CD14-positive monocyte (primary cell): ENCODE measurements at regions not wholly inside any gene's neighbourhood (a gene's known extent, or its start where the extent isn't known, plus 50 kb on each side); places are given as distances from the start of the nearest gene placed in this dataset.

ENCODE experiments used
- DNase-seq, 3 donors: peaks; one replicate each; pipeline ENCODE4 v3.0.0-alpha.2; 2011 to 2022
- H2AFZ ChIP-seq: 2 replicates; pipeline ENCODE4 v1.6.0; 2012; ENCODE audit warnings: mild to moderate bottlenecking, low read depth, low read length, inconsistent platforms; ENCODE audit not compliant: insufficient read depth, poor library complexity, severe bottlenecking
- H3K27ac ChIP-seq, 2 donors: 1 replicate in 1 of 2; 2 replicates in 1 of 2; pipeline ENCODE4 v1.5.1; 2012 to 2013; ENCODE audit warnings: low read length in 2 of 2, control low read depth in 1 of 2, inconsistent platforms in 1 of 2, low read depth in 1 of 2, mild to moderate bottlenecking in 1 of 2
- H3K27me3 ChIP-seq, 2 donors: one replicate each; pipeline versions ENCODE4 v1.6.0 to v1.6.1; 2011 to 2013; ENCODE audit warnings: low read length in 2 of 2; ENCODE audit not compliant: control insufficient read depth in 2 of 2, insufficient read depth in 2 of 2
- H3K36me3 ChIP-seq, 2 donors: replicated peaks in 1 of 2; 1 replicate in 1 of 2; 2 replicates in 1 of 2; pipeline versions ENCODE4 v1.5.1 to v1.6.1; 2012 to 2013; ENCODE audit warnings: low read length in 2 of 2, control low read depth in 1 of 2, inconsistent platforms in 1 of 2, mild to moderate bottlenecking in 1 of 2; ENCODE audit not compliant: insufficient read depth in 2 of 2, control insufficient read depth in 1 of 2
- H3K4me1 ChIP-seq, 2 donors: 1 replicate in 1 of 2; 2 replicates in 1 of 2; pipeline versions ENCODE4 v1.5.1 to v1.6.1; 2012 to 2013; ENCODE audit warnings: low read length in 2 of 2, control low read depth in 1 of 2, inconsistent platforms in 1 of 2, mild to moderate bottlenecking in 1 of 2, moderate library complexity in 1 of 2; ENCODE audit not compliant: insufficient read depth in 2 of 2, control insufficient read depth in 1 of 2
- H3K4me2 ChIP-seq: replicated peaks from 2 replicates; pipeline ENCODE3; 2012; ENCODE audit warnings: low read length, moderate library complexity, mild to moderate bottlenecking; ENCODE audit not compliant: poor library complexity, severe bottlenecking; ENCODE audit errors: extremely low read depth
- H3K4me3 ChIP-seq, 3 experiments: fragments of 200-600 bp in 1 of 3; sonication (generic) in 1 of 3; replicated peaks in 1 of 3; 1 replicate in 2 of 3; 2 replicates in 1 of 3; pipeline ENCODE4 v1.5.1; 2011 to 2013; ENCODE audit warnings: low read length in 3 of 3, mild to moderate bottlenecking in 3 of 3, control low read depth in 2 of 3, low read depth in 2 of 3, inconsistent platforms in 1 of 3, moderate library complexity in 1 of 3
- H3K79me2 ChIP-seq: 2 replicates; pipeline ENCODE4 v1.6.0; 2012; ENCODE audit warnings: mild to moderate bottlenecking, control low read depth, inconsistent platforms, low read length, moderate library complexity; ENCODE audit not compliant: insufficient read depth
- H3K9ac ChIP-seq: 2 replicates; pipeline ENCODE4 v1.6.0; 2017; ENCODE audit warnings: low read length, mild to moderate bottlenecking; ENCODE audit not compliant: insufficient read depth, poor library complexity, severe bottlenecking
- H3K9me3 ChIP-seq, 2 donors: replicated peaks in 1 of 2; 1 replicate in 1 of 2; 2 replicates in 1 of 2; pipeline versions ENCODE4 v1.5.1 to v1.6.1; 2012 to 2013; ENCODE audit warnings: low read length in 2 of 2, control low read depth in 1 of 2; ENCODE audit not compliant: control insufficient read depth in 1 of 2, insufficient read depth in 1 of 2
- H4K20me1 ChIP-seq: 2 replicates; pipeline ENCODE4 v1.6.0; 2012; ENCODE audit warnings: mild to moderate bottlenecking, low read length, control low read depth, moderate library complexity; ENCODE audit not compliant: insufficient read depth
- H3K27ac Mint-ChIP-seq, 7 donors: one replicate each; pipeline ENCODE4 v1.8.0; 2020; ENCODE audit warnings: mild to moderate bottlenecking in 7 of 7, mixed read lengths in 7 of 7, moderate library complexity in 6 of 7, inconsistent platforms in 2 of 7
- H3K27me3 Mint-ChIP-seq, 3 donors: one replicate each; pipeline ENCODE4 v1.8.0; 2021 to 2022; ENCODE audit warnings: low read depth in 3 of 3, mild to moderate bottlenecking in 3 of 3, mixed read lengths in 3 of 3, moderate library complexity in 3 of 3, inconsistent platforms in 1 of 3
- H3K36me3 Mint-ChIP-seq, 2 donors: one replicate each; pipeline ENCODE4 v1.8.0; 2020; ENCODE audit warnings: mixed read lengths in 2 of 2, inconsistent platforms in 1 of 2, mild to moderate bottlenecking in 1 of 2
- H3K4me1 Mint-ChIP-seq: one replicate; pipeline ENCODE4 v1.8.0; 2020; ENCODE audit warnings: mild to moderate bottlenecking, mixed read lengths
- H3K4me3 Mint-ChIP-seq, 2 donors: one replicate each; pipeline ENCODE4 v1.8.0; 2020; ENCODE audit warnings: mild to moderate bottlenecking in 2 of 2, mixed read lengths in 2 of 2, moderate library complexity in 1 of 2
- H3K9me3 Mint-ChIP-seq, 7 donors: one replicate each; pipeline ENCODE4 v1.8.0; 2020 to 2022; ENCODE audit warnings: mixed read lengths in 7 of 7, mild to moderate bottlenecking in 6 of 7, moderate library complexity in 6 of 7, inconsistent platforms in 2 of 7
- WGBS: methylation state at CpG from one replicate; pipeline ENCODE4 v1.1.5; 2013; ENCODE audit warnings: missing lambda C conversion rate; ENCODE audit not compliant: insufficient coverage; 5-methylcytosine and 5-hydroxymethylcytosine counted together
- intact Hi-C, 2 donors: fragments of 100-400 bp; cut with micrococcal nuclease; formaldehyde crosslinking; loops; one replicate each; pipeline versions ENCODE4 v1.15.0 to v1.15.1; 2023
- TF ChIP-seq, protein P1 (sequence below): fragments of 200-600 bp; IDR thresholded peaks from one replicate; pipeline ENCODE4 v1.8.0; 2022; ENCODE audit warnings: antibody characterized with exemption, mild to moderate bottlenecking

DNA sequence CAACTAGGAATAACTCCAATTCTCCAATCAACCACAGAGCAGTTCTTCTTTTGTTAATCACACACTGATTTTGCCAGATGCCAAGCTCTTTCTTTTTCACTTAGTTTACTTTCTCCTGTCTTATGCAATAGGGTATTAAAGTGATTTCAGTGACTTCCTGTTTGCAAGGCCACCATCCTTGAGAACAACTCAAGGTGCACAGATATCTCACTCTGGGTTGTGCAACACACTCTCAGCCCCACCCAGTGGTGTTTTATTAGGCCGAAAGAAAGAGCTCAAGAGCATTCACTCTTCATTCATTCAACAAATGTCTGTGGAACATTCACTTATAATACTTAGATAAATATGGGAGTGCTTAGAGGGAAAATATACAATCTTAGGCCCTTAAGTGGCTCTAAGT lies 352.5 kb downstream of the ZNF326 start:
- peaks cover 3 to 4% (median 4%) of the 10 kb centered on the region in 3 donors for H3K27me3 Mint-ChIP-seq
- H3K4me1 ChIP-seq: no peaks in the 10 kb centered on the region
- peaks cover 0 to 6% of the 10 kb centered on the region in 2 donors for H3K9me3 ChIP-seq
- H3K79me2 ChIP-seq: no peaks in the 10 kb centered on the region
- H3K9me3 Mint-ChIP-seq: peaks cover 5 to 13% (median 8%) of the 10 kb centered on the region in 7 donors
- intact Hi-C loops: no loop called here
- H3K27me3 ChIP-seq: peaks cover 0 to 6% of the 10 kb centered on the region in 2 donors
- H3K36me3 ChIP-seq: no peaks in the 10 kb centered on the region
- H4K20me1 ChIP-seq: no peaks in the 10 kb centered on the region
- no peak overlapping the region for H3K4me3 ChIP-seq
- peak overlapping the region in 1 of 7 donors; percentile 51 for H3K27ac Mint-ChIP-seq
- peak in 1 of 3 donors; percentile 1 for DNase-seq
- no peak overlapping the region for H2AFZ ChIP-seq
- H3K36me3 Mint-ChIP-seq: peaks cover 0 to 6% of the 10 kb centered on the region in 2 donors
- no peak overlapping the region for H3K27ac ChIP-seq
- TF ChIP-seq, protein P1, sequence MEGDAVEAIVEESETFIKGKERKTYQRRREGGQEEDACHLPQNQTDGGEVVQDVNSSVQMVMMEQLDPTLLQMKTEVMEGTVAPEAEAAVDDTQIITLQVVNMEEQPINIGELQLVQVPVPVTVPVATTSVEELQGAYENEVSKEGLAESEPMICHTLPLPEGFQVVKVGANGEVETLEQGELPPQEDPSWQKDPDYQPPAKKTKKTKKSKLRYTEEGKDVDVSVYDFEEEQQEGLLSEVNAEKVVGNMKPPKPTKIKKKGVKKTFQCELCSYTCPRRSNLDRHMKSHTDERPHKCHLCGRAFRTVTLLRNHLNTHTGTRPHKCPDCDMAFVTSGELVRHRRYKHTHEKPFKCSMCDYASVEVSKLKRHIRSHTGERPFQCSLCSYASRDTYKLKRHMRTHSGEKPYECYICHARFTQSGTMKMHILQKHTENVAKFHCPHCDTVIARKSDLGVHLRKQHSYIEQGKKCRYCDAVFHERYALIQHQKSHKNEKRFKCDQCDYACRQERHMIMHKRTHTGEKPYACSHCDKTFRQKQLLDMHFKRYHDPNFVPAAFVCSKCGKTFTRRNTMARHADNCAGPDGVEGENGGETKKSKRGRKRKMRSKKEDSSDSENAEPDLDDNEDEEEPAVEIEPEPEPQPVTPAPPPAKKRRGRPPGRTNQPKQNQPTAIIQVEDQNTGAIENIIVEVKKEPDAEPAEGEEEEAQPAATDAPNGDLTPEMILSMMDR: no peak
- no peak overlapping the region for H3K9ac ChIP-seq
- H3K4me3 Mint-ChIP-seq: no peak overlapping the region
- WGBS: no CpG with 5 or more reads among the region's 1 CpG
- H3K4me2 ChIP-seq: no peak overlapping the region
- peaks cover 8% of the 10 kb centered on the region for H3K4me1 Mint-ChIP-seq

- H3K27ac ChIP-seq: no peak overlapping the region
- Mint-ChIP-seq H3K36me3 (peaks cover 0 to 6% of the 10 kb centered on the region in 2 donors), H3K9me3 (peaks cover 5 to 13% (median 8%) of the 10 kb centered on the region in 7 donors), H3K4me3 (no peak overlapping the region), H3K4me1 (peaks cover 8% of the 10 kb centered on the region), H3K27me3 (peaks cover 3 to 6% (median 4%) of the 10 kb centered on the region in 3 donors), H3K27ac (no peak overlapping the region)
- DNase-seq: no peak
- H3K79me2 ChIP-seq: no peaks in the 10 kb centered on the region
- no peak overlapping the region for H2AFZ ChIP-seq
- H3K27me3 ChIP-seq: peaks cover 0 to 7% of the 10 kb centered on the region in 2 donors
- WGBS: no CpG with 5 or more reads among the region's 2 CpGs
- no peaks in the 10 kb centered on the region for H3K4me1 ChIP-seq
- no peak overlapping the region for H3K9ac ChIP-seq
- no peak overlapping the region for H3K4me2 ChIP-seq
- intact Hi-C loops: no loop called here
- H3K9me3 ChIP-seq: peaks cover 0 to 6% of the 10 kb centered on the region in 2 donors
- H3K4me3 ChIP-seq: no peak overlapping the region
- H3K36me3 ChIP-seq: no peaks in the 10 kb centered on the region
- TF ChIP-seq, protein P1: no peak
- H4K20me1 ChIP-seq: no peaks in the 10 kb centered on the region
Observed at GRCh38 chr1:90346757-90347156, 351.8 kb downstream of the ZNF326 start.
